Colonic mucosa (tissue), 4 donors: ENCODE measurements at regions not wholly inside any gene's neighbourhood (a gene's known extent, or its start where the extent isn't known, plus 50 kb on each side); places are given as distances from the start of the nearest gene placed in this dataset.

Source experiments
- DNase-seq: peaks from one replicate; pipeline ENCODE4 v3.0.0-alpha.2; 2020
- H3K27ac ChIP-seq: fragments of 200-600 bp; one replicate; pipeline ENCODE4 v1.8.0; 2021
- H3K27me3 ChIP-seq: fragments of 200-600 bp; one replicate; pipeline ENCODE4 v1.8.0; 2021
- H3K36me3 ChIP-seq: fragments of 200-600 bp; one replicate; pipeline ENCODE4 v1.8.0; 2021
- H3K4me1 ChIP-seq: fragments of 200-600 bp; one replicate; pipeline ENCODE4 v1.8.0; 2021; ENCODE audit warnings: mild to moderate bottlenecking
- H3K4me3 ChIP-seq: fragments of 200-600 bp; one replicate; pipeline ENCODE4 v1.8.0; 2021
- H3K9ac ChIP-seq, 2 donors: one replicate each; pipeline ENCODE4 v1.7.0; 2013; ENCODE audit warnings: control low read depth in 2 of 2, low read depth in 2 of 2, low read length in 2 of 2
- H3K9me3 ChIP-seq: fragments of 200-600 bp; one replicate; pipeline ENCODE4 v1.8.0; 2021
- intact Hi-C: fragments of 100-400 bp; cut with DNase I; formaldehyde crosslinking; loops from one replicate; pipeline ENCODE4 v1.14.1; 2022
- TF ChIP-seq, protein P1 (sequence below): fragments of 200-600 bp; IDR thresholded peaks from one replicate; pipeline ENCODE4 v1.8.0; 2022; ENCODE audit warnings: antibody characterized with exemption, mild to moderate bottlenecking
- donor health status: healthy.
- donor health status: DM: no; HTN: no; CAD: no.
- donor health status: DM: no; HTN: no; CAD: no.

DNA sequence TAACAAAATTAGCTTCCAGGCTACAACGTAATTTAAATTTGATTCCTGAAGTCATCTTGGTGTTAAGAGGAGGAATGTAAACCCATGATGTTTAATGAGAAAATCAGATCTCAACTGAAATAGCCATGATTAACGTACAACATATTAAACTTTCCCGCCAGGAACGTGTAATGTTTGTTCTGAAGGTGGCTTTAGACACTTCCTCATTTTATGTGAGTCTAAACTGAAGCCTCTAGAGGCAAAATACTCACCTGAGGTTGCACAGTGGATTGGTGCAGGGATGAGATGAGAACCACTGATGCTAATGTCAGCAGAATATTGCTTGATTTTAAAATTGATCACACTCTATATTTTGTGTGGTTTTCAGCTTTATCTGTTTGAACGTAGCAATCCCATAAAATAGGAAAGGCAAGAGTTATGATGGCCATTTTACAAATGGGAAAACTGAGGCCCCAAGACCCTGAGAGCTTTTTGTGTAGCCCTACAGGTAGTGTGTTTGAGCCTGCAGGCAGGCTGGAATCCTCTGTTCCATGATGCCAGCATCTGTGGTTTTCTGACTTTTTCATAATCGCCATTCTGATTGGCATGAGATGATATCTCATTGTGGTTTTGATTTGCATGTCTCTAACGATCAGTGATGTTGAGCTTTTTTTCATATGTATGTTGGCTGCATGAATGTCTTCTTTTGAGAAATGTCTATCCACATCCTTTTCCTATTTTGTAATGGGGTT, 243.7 kb upstream of the BMPER start:
- no peaks in the 10 kb centered on the region for H3K27me3 ChIP-seq
- TF ChIP-seq, protein P1, sequence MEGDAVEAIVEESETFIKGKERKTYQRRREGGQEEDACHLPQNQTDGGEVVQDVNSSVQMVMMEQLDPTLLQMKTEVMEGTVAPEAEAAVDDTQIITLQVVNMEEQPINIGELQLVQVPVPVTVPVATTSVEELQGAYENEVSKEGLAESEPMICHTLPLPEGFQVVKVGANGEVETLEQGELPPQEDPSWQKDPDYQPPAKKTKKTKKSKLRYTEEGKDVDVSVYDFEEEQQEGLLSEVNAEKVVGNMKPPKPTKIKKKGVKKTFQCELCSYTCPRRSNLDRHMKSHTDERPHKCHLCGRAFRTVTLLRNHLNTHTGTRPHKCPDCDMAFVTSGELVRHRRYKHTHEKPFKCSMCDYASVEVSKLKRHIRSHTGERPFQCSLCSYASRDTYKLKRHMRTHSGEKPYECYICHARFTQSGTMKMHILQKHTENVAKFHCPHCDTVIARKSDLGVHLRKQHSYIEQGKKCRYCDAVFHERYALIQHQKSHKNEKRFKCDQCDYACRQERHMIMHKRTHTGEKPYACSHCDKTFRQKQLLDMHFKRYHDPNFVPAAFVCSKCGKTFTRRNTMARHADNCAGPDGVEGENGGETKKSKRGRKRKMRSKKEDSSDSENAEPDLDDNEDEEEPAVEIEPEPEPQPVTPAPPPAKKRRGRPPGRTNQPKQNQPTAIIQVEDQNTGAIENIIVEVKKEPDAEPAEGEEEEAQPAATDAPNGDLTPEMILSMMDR, result no peak
- no peaks in the 10 kb centered on the region for H3K4me1 ChIP-seq
- no peak overlapping the region for H3K9ac ChIP-seq
- no peak overlapping the region for H3K4me3 ChIP-seq
- no peak overlapping the region for H3K27ac ChIP-seq
- DNase-seq, result no peak
- no peaks in the 10 kb centered on the region for H3K36me3 ChIP-seq
- intact Hi-C loops, result no loop called here
- no peaks in the 10 kb centered on the region for H3K9me3 ChIP-seq

DNA sequence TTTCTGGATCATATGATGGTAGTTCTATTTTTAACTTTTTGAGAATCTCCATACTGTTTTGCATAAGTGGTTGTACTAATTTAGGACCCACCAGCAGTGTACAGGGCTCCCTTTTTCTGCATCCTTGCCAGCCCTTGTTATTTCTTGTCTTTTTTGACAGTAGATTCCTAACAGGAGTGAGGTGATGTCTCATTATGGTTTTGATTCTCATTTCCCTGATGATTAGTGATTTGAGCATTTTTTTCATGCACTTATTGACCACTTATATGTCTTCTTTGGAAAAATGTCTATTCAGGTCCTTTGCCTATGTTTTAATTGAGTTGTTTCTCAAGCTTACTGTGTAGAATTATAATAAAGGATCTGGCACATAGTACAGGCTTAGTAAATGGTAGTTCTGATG, 238.8 kb upstream of the BMPER start:
- Histone ChIP-seq H3K4me3 (no peak overlapping the region), H3K9me3 (no peaks in the 10 kb centered on the region), H3K9ac (no peak overlapping the region), H3K4me1 (no peaks in the 10 kb centered on the region), H3K27ac (no peak overlapping the region), H3K36me3 (no peaks in the 10 kb centered on the region), H3K27me3 (no peaks in the 10 kb centered on the region)
- DNase-seq, result no peak
- TF ChIP-seq, protein P1, result no peak
- intact Hi-C loops, result no loop called here

DNA sequence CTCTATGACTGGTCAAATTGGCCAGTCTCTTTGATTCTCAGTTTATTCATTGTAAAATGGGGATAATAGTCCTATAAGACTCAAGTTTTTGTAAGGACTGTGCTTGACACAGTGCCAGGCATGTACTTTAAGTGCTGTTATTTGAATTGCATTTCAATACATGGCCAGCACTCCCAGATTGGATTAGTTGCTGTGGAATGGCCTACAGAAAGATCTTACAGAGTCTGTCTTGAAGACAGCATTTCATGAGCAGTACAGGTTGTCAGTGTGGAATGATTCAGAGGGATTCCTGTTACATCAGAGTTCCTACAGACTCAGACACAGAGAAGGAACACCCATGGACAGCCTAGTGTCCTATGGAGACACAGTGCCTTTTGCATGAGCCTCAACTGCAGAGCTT, 238.1 kb upstream of the BMPER start:
- Histone ChIP-seq H3K9ac (no peak overlapping the region), H3K27ac (no peak overlapping the region), H3K9me3 (no peaks in the 10 kb centered on the region), H3K27me3 (no peaks in the 10 kb centered on the region), H3K36me3 (no peaks in the 10 kb centered on the region), H3K4me3 (no peak overlapping the region), H3K4me1 (no peaks in the 10 kb centered on the region)
- intact Hi-C loops, result no loop called here
- no peak for DNase-seq
- TF ChIP-seq, protein P1, result no peak

- no peak overlapping the region for H3K4me3 ChIP-seq
- no peak for DNase-seq
Observed at GRCh38 chr7:33669251-33669670, 236.1 kb upstream of the BMPER start.

DNA sequence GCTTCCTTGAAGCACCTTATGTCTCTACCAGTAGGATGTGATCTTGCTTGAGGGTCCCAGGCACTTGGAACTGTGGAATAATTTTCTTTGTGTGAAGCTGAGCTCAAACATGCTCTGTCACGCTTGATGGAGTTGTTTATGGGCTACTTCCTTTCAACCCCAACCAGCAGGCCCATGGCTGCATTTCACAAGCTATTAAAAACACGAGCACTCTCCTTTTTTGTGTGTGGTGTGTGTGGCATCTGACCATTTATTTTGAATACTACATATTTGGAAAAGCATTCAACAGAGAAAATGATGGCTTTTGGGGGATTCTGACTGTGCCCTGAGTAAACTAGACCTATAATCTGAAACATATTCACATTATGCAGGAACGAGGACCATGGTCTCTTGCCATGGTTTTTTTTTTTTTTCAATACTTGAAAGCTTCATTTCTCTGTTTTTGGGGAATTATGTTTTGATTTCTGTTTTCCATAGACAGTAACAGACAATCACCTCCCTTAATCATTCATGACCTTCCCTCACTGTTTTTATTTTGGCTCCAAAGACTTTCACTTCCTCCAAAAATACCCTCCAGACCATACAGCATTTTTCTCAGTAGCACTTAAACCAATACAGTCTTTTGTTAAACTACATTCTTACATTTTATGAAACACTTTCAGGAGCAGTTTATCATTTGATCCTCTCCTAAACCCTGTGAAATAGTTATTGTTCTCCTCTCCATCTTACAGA, 233.6 kb upstream of the BMPER start:
- TF ChIP-seq, protein P1, result no peak
- Histone ChIP-seq H3K4me1 (no peaks in the 10 kb centered on the region), H3K36me3 (no peaks in the 10 kb centered on the region), H3K4me3 (no peak overlapping the region), H3K27ac (no peak overlapping the region), H3K9me3 (no peaks in the 10 kb centered on the region), H3K27me3 (no peaks in the 10 kb centered on the region), H3K9ac (no peak overlapping the region)
- intact Hi-C loops, result no loop called here
- no peak for DNase-seq

More at GRCh38 chr7:33669251-33669670, 236.1 kb upstream of the BMPER start:
- Histone ChIP-seq H3K9ac (no peak overlapping the region), H3K4me1 (no peaks in the 10 kb centered on the region), H3K36me3 (no peaks in the 10 kb centered on the region), H3K27ac (no peak overlapping the region), H3K9me3 (no peaks in the 10 kb centered on the region), H3K27me3 (no peaks in the 10 kb centered on the region)
- TF ChIP-seq, protein P1, result no peak
- intact Hi-C loops, result no loop called here
